Bronchial epithelial cell (primary cell): ENCODE measurements at regions not wholly inside any gene's neighbourhood (a gene's known extent, or its start where the extent isn't known, plus 50 kb on each side); places are given as distances from the start of the nearest gene placed in this dataset.

ENCODE experiments used
- DNase-seq: peaks from one replicate; pipeline ENCODE4 v3.0.0-alpha.2; 2010; ENCODE audit warnings: low read depth
- FAIRE-seq: peaks from 2 replicates; lab custom pipeline; 2011; peaks lifted over from hg19 to GRCh38; lab: Jason Lieb, UNC
- H3K27me3 ChIP-seq: 2 replicates; pipeline ENCODE4 v1.5.1; 2011; ENCODE audit warnings: low read length; ENCODE audit not compliant: control insufficient read depth, insufficient read depth
- H3K36me3 ChIP-seq: 2 replicates; pipeline ENCODE4 v1.5.1; 2011; ENCODE audit warnings: low read length; ENCODE audit not compliant: control insufficient read depth, insufficient read depth
- H3K4me3 ChIP-seq: 2 replicates; pipeline ENCODE4 v1.5.1; 2011; ENCODE audit warnings: mild to moderate bottlenecking, low read depth, low read length, control low read depth
- TF ChIP-seq, protein P1 (sequence below): IDR thresholded peaks from 2 replicates; pipeline ENCODE4 v1.5.1; 2011; ENCODE audit warnings: mild to moderate bottlenecking, moderate library complexity, low read length, control low read depth, inconsistent platforms; ENCODE audit not compliant: insufficient read depth, severe bottlenecking

DNA sequence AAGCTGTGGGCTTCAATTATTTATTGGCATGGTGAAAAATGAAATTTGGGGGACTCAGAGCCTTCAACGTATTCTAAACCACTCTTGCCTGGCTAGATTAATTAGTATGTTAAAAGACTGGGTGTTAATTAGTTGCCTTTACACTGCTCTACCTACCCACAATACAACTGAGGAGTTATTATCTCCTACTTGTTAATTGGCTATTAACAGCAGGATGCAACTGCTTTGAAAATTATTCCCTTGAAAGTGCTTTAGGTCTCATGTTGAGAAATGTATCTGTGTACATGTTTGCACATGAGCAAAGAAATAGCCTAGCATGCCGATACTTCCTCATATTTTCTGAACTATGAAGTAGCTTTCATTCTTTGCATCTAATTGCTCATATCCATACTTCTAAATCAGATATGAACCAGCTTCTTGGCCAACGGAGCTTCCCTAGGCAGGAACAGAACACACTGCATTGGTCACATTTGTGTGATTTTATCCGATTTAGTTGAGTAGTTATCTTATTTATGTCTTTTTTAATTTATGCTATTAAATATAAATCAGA is 155.8 kb downstream of the GPAM start:
- DNase-seq (peak; percentile 31), FAIRE-seq (no peak)
- Histone ChIP-seq H3K27me3 (no peaks in the 10 kb centered on the region), H3K4me3 (no peak overlapping the region), H3K36me3 (no peaks in the 10 kb centered on the region)
- TF ChIP-seq, protein P1, sequence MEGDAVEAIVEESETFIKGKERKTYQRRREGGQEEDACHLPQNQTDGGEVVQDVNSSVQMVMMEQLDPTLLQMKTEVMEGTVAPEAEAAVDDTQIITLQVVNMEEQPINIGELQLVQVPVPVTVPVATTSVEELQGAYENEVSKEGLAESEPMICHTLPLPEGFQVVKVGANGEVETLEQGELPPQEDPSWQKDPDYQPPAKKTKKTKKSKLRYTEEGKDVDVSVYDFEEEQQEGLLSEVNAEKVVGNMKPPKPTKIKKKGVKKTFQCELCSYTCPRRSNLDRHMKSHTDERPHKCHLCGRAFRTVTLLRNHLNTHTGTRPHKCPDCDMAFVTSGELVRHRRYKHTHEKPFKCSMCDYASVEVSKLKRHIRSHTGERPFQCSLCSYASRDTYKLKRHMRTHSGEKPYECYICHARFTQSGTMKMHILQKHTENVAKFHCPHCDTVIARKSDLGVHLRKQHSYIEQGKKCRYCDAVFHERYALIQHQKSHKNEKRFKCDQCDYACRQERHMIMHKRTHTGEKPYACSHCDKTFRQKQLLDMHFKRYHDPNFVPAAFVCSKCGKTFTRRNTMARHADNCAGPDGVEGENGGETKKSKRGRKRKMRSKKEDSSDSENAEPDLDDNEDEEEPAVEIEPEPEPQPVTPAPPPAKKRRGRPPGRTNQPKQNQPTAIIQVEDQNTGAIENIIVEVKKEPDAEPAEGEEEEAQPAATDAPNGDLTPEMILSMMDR, result no peak

DNA sequence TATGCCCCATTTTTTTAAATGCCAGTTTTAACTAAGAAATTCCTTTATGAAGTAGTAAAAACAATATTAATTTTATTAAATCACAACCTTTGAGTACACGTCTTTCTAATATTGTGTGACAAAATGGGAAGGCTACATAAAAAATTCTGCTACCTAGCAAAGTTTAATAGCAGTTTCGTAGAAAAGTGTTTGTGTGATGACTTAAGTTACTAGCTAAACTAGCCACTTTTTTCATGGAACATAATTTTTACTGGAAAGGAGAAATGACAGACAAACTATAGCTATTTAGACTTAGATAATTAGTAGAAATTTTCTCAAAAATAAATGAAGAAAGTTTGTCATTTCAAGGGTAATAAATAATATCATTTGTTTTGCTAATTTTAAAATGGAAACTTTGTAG is 153.1 kb downstream of the GPAM start:
- Histone ChIP-seq H3K36me3 (no peaks in the 10 kb centered on the region), H3K4me3 (no peak overlapping the region), H3K27me3 (no peaks in the 10 kb centered on the region)
- no peak for DNase-seq
- TF ChIP-seq, protein P1, result no peak
- FAIRE-seq, result no peak

- FAIRE-seq (no peak), DNase-seq (peak; percentile 3)
- no peak overlapping the region for H3K4me3 ChIP-seq
- TF ChIP-seq, protein P1, result no peak
- H3K36me3 ChIP-seq, result no peaks in the 10 kb centered on the region
- H3K27me3 ChIP-seq, result no peaks in the 10 kb centered on the region
Measured at GRCh38 chr10:112039823-112040222, 143.7 kb downstream of the GPAM start.

- no peak for FAIRE-seq
- no peaks in the 10 kb centered on the region for H3K27me3 ChIP-seq
- no peak overlapping the region for H3K4me3 ChIP-seq
- TF ChIP-seq, protein P1, result no peak
- H3K36me3 ChIP-seq, result no peaks in the 10 kb centered on the region
- no peak for DNase-seq
Measured at GRCh38 chr10:112040696-112041095, 142.9 kb downstream of the GPAM start.

DNA sequence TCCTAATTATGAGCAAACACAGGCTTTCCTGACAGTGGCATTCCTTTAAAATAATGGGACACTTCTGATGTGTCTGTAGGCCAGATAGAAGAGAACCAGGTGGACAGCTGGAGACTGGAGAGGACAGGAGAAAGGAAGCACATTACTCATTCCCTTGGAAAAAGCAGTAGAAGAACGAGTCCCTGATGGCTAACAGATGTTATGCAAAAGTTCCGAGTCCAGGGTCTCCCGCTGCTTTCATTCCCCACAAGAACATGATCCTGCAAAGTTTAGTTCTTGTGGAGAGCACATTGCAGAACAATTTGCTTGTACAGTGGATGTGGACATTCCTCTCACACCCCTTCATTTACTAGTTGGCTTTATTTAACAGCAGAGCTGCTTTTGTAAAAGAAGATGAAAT is 137.6 kb downstream of the GPAM start:
- Histone ChIP-seq H3K27me3 (no peaks in the 10 kb centered on the region), H3K36me3 (no peaks in the 10 kb centered on the region), H3K4me3 (no peak overlapping the region)
- TF ChIP-seq, protein P1, result no peak
- DNase-seq (no peak), FAIRE-seq (no peak)

DNA sequence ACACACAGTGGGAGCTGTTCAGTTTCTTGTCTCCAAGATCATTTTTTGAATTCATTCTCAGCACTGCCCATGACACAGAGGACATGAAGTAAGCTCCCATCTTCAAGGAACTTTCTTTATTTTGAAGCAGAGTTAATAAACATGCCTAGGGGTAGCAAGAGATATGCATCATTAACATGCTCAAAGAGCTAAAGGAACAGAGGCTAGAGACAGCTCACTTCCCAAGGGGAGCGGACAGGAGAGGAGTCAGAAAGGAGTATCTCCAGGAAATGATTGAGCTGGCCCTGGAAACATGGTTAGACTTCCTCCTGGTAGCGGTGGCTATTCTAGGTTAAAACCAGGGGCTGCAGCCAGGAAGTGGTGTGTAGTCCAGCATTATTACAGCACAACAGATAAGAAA is 135.9 kb downstream of the GPAM start:
- no peak overlapping the region for H3K4me3 ChIP-seq
- FAIRE-seq (no peak), DNase-seq (no peak)
- no peaks in the 10 kb centered on the region for H3K27me3 ChIP-seq
- H3K36me3 ChIP-seq, result no peaks in the 10 kb centered on the region
- TF ChIP-seq, protein P1, result no peak
